ENCODE measurements at regions not wholly inside any gene's neighbourhood (a gene's known extent, or its start where the extent isn't known, plus 50 kb on each side); places are given as distances from the start of the nearest gene placed in this dataset.

DNA sequence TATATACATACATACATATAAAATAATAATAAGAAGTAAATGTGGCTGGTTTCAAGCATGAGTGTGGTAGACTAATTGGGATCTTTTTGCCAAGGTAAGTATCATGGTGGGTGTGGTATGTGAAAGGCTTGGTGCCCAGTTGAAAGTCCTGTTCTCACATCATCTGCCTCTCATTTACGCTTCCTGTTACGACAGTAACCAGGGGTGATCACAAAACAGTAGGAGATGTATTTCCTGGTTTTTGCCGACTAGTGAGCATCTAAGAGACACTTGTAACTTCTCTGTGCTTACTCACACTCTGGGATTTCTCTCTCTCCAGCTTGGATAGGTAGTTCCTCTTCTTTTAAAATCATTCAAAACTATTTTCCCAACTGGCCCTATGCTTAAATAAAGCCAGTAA is 1028.3 kb upstream of the NR2F2 start:
- Histone ChIP-seq H3K9ac (ENCODE audit: low read length) (no peak overlapping the region), H4K20me1 (ENCODE audit: insufficient read depth, low read length) (no peaks in the 10 kb centered on the region), H3K36me3 (replicated peaks; ENCODE audit: low read depth, low read length) (no peaks in the 10 kb centered on the region), H3K4me1 (ENCODE audit: low read length) (no peaks in the 10 kb centered on the region), H2AFZ (ENCODE audit: low read depth, low read length) (no peak overlapping the region), H3K79me2 (ENCODE audit: low read length) (no peaks in the 10 kb centered on the region), H3K27ac (ENCODE audit: low read length) (no peak overlapping the region), H3K9me3 (ENCODE audit: insufficient read depth, low read length) (no peaks in the 10 kb centered on the region), H3K4me3 (ENCODE audit: low read length) (no peak overlapping the region), H3K4me2 (ENCODE audit: low read length) (no peak overlapping the region), H3K27me3 (ENCODE audit: low read depth, low read length) (no peaks in the 10 kb centered on the region)
- TF ChIP-seq EZH2phosphoT487 (IDR thresholded peaks at IDR 0.05; ENCODE audit: low read depth), result no peak
- TF ChIP-seq, protein P1, sequence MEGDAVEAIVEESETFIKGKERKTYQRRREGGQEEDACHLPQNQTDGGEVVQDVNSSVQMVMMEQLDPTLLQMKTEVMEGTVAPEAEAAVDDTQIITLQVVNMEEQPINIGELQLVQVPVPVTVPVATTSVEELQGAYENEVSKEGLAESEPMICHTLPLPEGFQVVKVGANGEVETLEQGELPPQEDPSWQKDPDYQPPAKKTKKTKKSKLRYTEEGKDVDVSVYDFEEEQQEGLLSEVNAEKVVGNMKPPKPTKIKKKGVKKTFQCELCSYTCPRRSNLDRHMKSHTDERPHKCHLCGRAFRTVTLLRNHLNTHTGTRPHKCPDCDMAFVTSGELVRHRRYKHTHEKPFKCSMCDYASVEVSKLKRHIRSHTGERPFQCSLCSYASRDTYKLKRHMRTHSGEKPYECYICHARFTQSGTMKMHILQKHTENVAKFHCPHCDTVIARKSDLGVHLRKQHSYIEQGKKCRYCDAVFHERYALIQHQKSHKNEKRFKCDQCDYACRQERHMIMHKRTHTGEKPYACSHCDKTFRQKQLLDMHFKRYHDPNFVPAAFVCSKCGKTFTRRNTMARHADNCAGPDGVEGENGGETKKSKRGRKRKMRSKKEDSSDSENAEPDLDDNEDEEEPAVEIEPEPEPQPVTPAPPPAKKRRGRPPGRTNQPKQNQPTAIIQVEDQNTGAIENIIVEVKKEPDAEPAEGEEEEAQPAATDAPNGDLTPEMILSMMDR (IDR thresholded peaks at IDR 0.05; ENCODE audit: low read depth, low read length), result no peak

DNA sequence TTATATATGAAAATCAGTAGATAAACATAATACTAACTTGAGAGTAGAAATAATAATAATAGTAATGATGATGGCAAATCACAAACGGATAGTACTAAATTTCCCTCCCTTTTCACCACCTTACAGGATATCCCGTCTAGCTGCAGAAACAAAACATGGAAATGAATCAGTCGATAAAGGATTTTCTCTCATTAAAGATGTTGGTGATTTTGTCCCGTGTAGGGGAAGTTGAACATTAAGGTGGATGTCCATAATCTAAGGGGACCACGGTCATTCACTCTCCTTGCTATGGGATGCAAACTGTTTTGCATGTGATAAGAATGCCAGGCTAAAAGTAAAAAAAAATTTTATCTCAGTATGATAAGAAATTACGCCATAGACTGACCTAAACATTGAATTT is 1027.7 kb upstream of the NR2F2 start:
- TF ChIP-seq, protein P1 (IDR thresholded peaks at IDR 0.05; ENCODE audit: low read depth, low read length), result no peak
- TF ChIP-seq EZH2phosphoT487 (IDR thresholded peaks at IDR 0.05; ENCODE audit: low read depth), result no peak
- Histone ChIP-seq H3K9ac (ENCODE audit: low read length) (no peak overlapping the region), H3K4me3 (ENCODE audit: low read length) (no peak overlapping the region), H4K20me1 (ENCODE audit: insufficient read depth, low read length) (no peaks in the 10 kb centered on the region), H3K4me2 (ENCODE audit: low read length) (no peak overlapping the region), H3K36me3 (replicated peaks; ENCODE audit: low read depth, low read length) (no peaks in the 10 kb centered on the region), H3K27ac (ENCODE audit: low read length) (no peak overlapping the region), H3K9me3 (ENCODE audit: insufficient read depth, low read length) (no peaks in the 10 kb centered on the region), H3K4me1 (ENCODE audit: low read length) (no peaks in the 10 kb centered on the region), H3K27me3 (ENCODE audit: low read depth, low read length) (no peaks in the 10 kb centered on the region), H3K79me2 (ENCODE audit: low read length) (no peaks in the 10 kb centered on the region), H2AFZ (ENCODE audit: low read depth, low read length) (no peak overlapping the region)

GRCh38 chr15:95303713-95304112 is 1026.8 kb upstream of the NR2F2 start:
- no peak overlapping the region for H2AFZ ChIP-seq (ENCODE audit: low read depth, low read length)
- H3K4me1 ChIP-seq (ENCODE audit: low read length), result no peaks in the 10 kb centered on the region
- no peaks in the 10 kb centered on the region for H3K36me3 ChIP-seq (replicated peaks; ENCODE audit: low read depth, low read length)
- no peak overlapping the region for H3K4me3 ChIP-seq (ENCODE audit: low read length)
- H3K4me2 ChIP-seq (ENCODE audit: low read length), result no peak overlapping the region
- no peaks in the 10 kb centered on the region for H3K9me3 ChIP-seq (ENCODE audit: insufficient read depth, low read length)
- TF ChIP-seq EZH2phosphoT487 (IDR thresholded peaks at IDR 0.05; ENCODE audit: low read depth), result no peak
- TF ChIP-seq, protein P1 (IDR thresholded peaks at IDR 0.05; ENCODE audit: low read depth, low read length), result no peak
- H3K27me3 ChIP-seq (ENCODE audit: low read depth, low read length), result no peaks in the 10 kb centered on the region
- H4K20me1 ChIP-seq (ENCODE audit: insufficient read depth, low read length), result no peaks in the 10 kb centered on the region
- H3K27ac ChIP-seq (ENCODE audit: low read length), result no peak overlapping the region
- no peak overlapping the region for H3K9ac ChIP-seq (ENCODE audit: low read length)
- no peaks in the 10 kb centered on the region for H3K79me2 ChIP-seq (ENCODE audit: low read length)

DNA sequence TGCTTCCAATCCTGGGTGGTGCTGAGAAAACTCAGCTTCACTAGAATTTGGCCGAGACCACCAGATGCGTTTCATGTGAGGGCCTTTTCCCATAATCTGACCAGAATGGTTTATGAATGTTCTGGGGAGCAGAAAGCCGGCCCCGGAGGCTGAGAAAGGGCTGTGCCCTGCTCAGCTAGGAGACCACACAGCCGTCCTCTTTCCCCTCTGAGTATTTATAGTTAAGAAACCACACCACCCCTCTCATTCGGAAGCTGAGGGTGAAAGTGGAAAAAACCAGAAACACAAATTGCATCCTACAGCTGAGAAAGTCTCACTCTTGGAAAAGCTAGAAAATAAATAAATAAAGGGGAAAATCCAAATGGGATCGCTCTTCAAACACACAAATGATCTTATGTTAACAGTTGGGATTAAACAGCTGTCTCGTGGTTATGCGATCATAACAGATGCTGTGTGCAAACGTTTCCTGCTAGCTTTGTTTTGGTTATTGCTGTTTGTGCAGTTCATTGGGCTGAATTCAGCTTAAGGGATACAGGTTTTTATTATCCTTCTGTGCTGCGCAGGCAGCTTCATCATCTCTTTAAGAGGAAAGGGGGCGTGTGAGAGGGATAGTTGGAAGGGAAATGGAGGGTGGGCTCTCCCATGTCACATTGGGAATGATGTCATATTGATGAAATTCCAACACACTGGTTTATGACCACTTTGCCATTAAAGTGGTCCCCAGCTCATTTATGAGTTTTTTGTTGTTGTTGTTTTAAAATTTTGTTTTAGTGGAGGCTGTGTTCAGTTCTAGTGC is 1026.2 kb upstream of the NR2F2 start:
- H3K4me2 ChIP-seq (ENCODE audit: low read length), result no peak overlapping the region
- H3K9me3 ChIP-seq (ENCODE audit: insufficient read depth, low read length), result no peaks in the 10 kb centered on the region
- H4K20me1 ChIP-seq (ENCODE audit: insufficient read depth, low read length), result no peaks in the 10 kb centered on the region
- TF ChIP-seq, protein P1 (IDR thresholded peaks at IDR 0.05; ENCODE audit: low read depth, low read length), result no peak
- no peak for TF ChIP-seq EZH2phosphoT487 (IDR thresholded peaks at IDR 0.05; ENCODE audit: low read depth)
- no peaks in the 10 kb centered on the region for H3K4me1 ChIP-seq (ENCODE audit: low read length)
- no peaks in the 10 kb centered on the region for H3K27me3 ChIP-seq (ENCODE audit: low read depth, low read length)
- no peak overlapping the region for H2AFZ ChIP-seq (ENCODE audit: low read depth, low read length)
- H3K79me2 ChIP-seq (ENCODE audit: low read length), result no peaks in the 10 kb centered on the region
- H3K36me3 ChIP-seq (replicated peaks; ENCODE audit: low read depth, low read length), result no peaks in the 10 kb centered on the region
- H3K4me3 ChIP-seq (ENCODE audit: low read length), result no peak overlapping the region
- H3K27ac ChIP-seq (ENCODE audit: low read length), result no peak overlapping the region
- H3K9ac ChIP-seq (ENCODE audit: low read length), result no peak overlapping the region

All from OCI-LY3 (cell line).